H1 (cell line): ENCODE measurements at regions not wholly inside any gene's neighbourhood (a gene's known extent, or its start where the extent isn't known, plus 50 kb on each side); places are given as distances from the start of the nearest gene placed in this dataset.

Experiments used
- CTCF ChIA-PET: fragments of 300-600 bp; sonication (Branson Sonifier 250); formaldehyde crosslinking; loops from one replicate; lab custom pipeline; 2021; ENCODE audit not compliant: partially characterized antibody; lab: Charles Lee
- POLR2A ChIA-PET: fragments of 300-600 bp; sonication (Branson Sonifier 250); formaldehyde crosslinking; loops from one replicate; lab custom pipeline; 2021; ENCODE audit warnings: inconsistent platforms; ENCODE audit not compliant: partially characterized antibody; lab: Charles Lee
- DNase-seq, 2 experiments: peaks; one replicate each; pipeline versions ENCODE4 v3.0.0 to v3.0.0-alpha.2; 2010 to 2022; ENCODE audit warnings: low spot score in 2 of 2, low read depth in 1 of 2, mixed read lengths in 1 of 2
- FAIRE-seq: peaks from 2 replicates; lab custom pipeline; 2011; peaks lifted over from hg19 to GRCh38; lab: Jason Lieb, UNC
- H2AFZ ChIP-seq: 2 replicates; pipeline ENCODE4 v1.8.1; 2012; ENCODE audit warnings: low read length, inconsistent platforms
- H2AK5ac ChIP-seq: 2 replicates; pipeline ENCODE4 v1.6.1; 2013; ENCODE audit warnings: low read depth, low read length
- H2BK120ac ChIP-seq: replicated peaks from 2 replicates; pipeline ENCODE3; 2013; ENCODE audit warnings: low read depth, low read length, inconsistent platforms
- H2BK12ac ChIP-seq: 2 replicates; pipeline ENCODE4 v1.6.1; 2013; ENCODE audit warnings: low read depth, low read length
- H2BK15ac ChIP-seq: 2 replicates; pipeline ENCODE4 v1.6.1; 2013; ENCODE audit warnings: low read length
- H2BK20ac ChIP-seq: 2 replicates; pipeline ENCODE4 v1.6.1; 2013; ENCODE audit warnings: low read length
- H2BK5ac ChIP-seq: 2 replicates; pipeline ENCODE4 v1.6.1; 2013; ENCODE audit warnings: low read depth, low read length
- H3K14ac ChIP-seq: 2 replicates; pipeline ENCODE4 v1.6.1; 2013; ENCODE audit warnings: inconsistent platforms; ENCODE audit not compliant: insufficient read length
- H3K18ac ChIP-seq: 2 replicates; pipeline ENCODE4 v1.6.1; 2013; ENCODE audit warnings: low read length; ENCODE audit errors: extremely low read depth
- H3K23ac ChIP-seq: 2 replicates; pipeline ENCODE4 v1.6.1; 2013; ENCODE audit warnings: inconsistent platforms; ENCODE audit not compliant: insufficient read length
- H3K23me2 ChIP-seq: 2 replicates; pipeline ENCODE4 v1.6.1; 2013; ENCODE audit warnings: low read depth, low read length
- H3K27ac ChIP-seq: 2 replicates; pipeline ENCODE4 v1.6.1; 2011; ENCODE audit warnings: low read depth, low read length, inconsistent platforms
- H3K27me3 ChIP-seq, 4 experiments: replicated peaks in 1 of 4; 1 replicate in 1 of 4; 2 replicates in 3 of 4; pipeline versions ENCODE4 v1.6.1 to v1.8.1; 2011 to 2013; ENCODE audit warnings: low read length in 3 of 4, mild to moderate bottlenecking in 3 of 4, inconsistent platforms in 2 of 4, mixed read lengths in 2 of 4, moderate library complexity in 1 of 4; ENCODE audit not compliant: control insufficient read depth in 3 of 4, insufficient read depth in 3 of 4; ENCODE audit errors: extremely low read depth in 1 of 4
- H3K36me3 ChIP-seq, 4 experiments: 2 replicates each; pipeline versions ENCODE4 v1.6.1 to v1.8.1; 2011 to 2013; ENCODE audit warnings: mild to moderate bottlenecking in 4 of 4, low read length in 3 of 4, moderate library complexity in 2 of 4, control low read depth in 1 of 4, inconsistent platforms in 1 of 4; ENCODE audit not compliant: insufficient read depth in 4 of 4, control insufficient read depth in 2 of 4
- H3K4ac ChIP-seq: replicated peaks from 2 replicates; pipeline ENCODE3; 2013; ENCODE audit warnings: low read length, low read depth, mixed read lengths, inconsistent platforms; ENCODE audit not compliant: insufficient read length
- H3K4me1 ChIP-seq, 4 experiments: replicated peaks in 1 of 4; 1 replicate in 1 of 4; 2 replicates in 3 of 4; pipeline versions ENCODE4 v1.6.1 to v1.8.1; 2011 to 2013; ENCODE audit warnings: low read length in 3 of 4, inconsistent platforms in 2 of 4, mixed read lengths in 1 of 4; ENCODE audit not compliant: insufficient read depth in 4 of 4, control insufficient read depth in 3 of 4
- H3K4me2 ChIP-seq, 2 experiments: 2 replicates each; pipeline versions ENCODE4 v1.6.1 to v1.8.1; 2011 to 2013; ENCODE audit warnings: low read depth in 2 of 2, low read length in 2 of 2, control low read depth in 1 of 2, inconsistent platforms in 1 of 2, mild to moderate bottlenecking in 1 of 2; ENCODE audit not compliant: insufficient read depth in 1 of 2
- H3K4me3 ChIP-seq, 4 experiments: fragments of 200-600, 300-600 bp in 1 of 4; sonication (generic), shearing (Covaris generic), sonication (Bioruptor Twin) in 1 of 4; 2 replicates each; pipeline versions ENCODE4 v1.5.1 to v1.8.1; 2011 to 2016; ENCODE audit warnings: low read length in 4 of 4, low read depth in 3 of 4, control low read depth in 2 of 4, inconsistent platforms in 2 of 4, mild to moderate bottlenecking in 2 of 4, mixed read lengths in 1 of 4, moderate library complexity in 1 of 4; ENCODE audit not compliant: insufficient read depth in 2 of 4; ENCODE audit errors: extremely low read depth in 1 of 4
- H3K56ac ChIP-seq: replicated peaks from 2 replicates; pipeline ENCODE3; 2013; ENCODE audit warnings: low read depth, mild to moderate bottlenecking, mixed read lengths, low read length, inconsistent platforms; ENCODE audit not compliant: insufficient read length
- H3K79me1 ChIP-seq: 2 replicates; pipeline ENCODE4 v1.6.1; 2013; ENCODE audit warnings: low read depth, low read length, control low read depth
- H3K79me2 ChIP-seq, 2 experiments: 2 replicates each; pipeline versions ENCODE4 v1.6.1 to v1.8.1; 2012 to 2013; ENCODE audit warnings: low read length in 2 of 2, mild to moderate bottlenecking in 2 of 2, inconsistent platforms in 1 of 2; ENCODE audit not compliant: insufficient read depth in 2 of 2, control insufficient read depth in 1 of 2
- H3K9ac ChIP-seq, 4 experiments: replicated peaks in 1 of 4; 1 replicate in 1 of 4; 2 replicates in 3 of 4; pipeline versions ENCODE4 v1.6.1 to v1.8.1; 2011 to 2013; ENCODE audit warnings: low read depth in 3 of 4, low read length in 3 of 4, control low read depth in 2 of 4, mild to moderate bottlenecking in 2 of 4, moderate library complexity in 2 of 4, inconsistent platforms in 1 of 4; ENCODE audit errors: extremely low read depth in 1 of 4
- H3K9me3 ChIP-seq, 2 experiments: 2 replicates each; pipeline versions ENCODE4 v1.6.1 to v1.8.1; 2012 to 2013; ENCODE audit warnings: mild to moderate bottlenecking in 2 of 2, moderate library complexity in 2 of 2, control low read depth in 1 of 2, inconsistent platforms in 1 of 2, low read depth in 1 of 2, low read length in 1 of 2, mixed read lengths in 1 of 2; ENCODE audit not compliant: insufficient read depth in 2 of 2
- H4K20me1 ChIP-seq, 2 experiments: replicated peaks in 1 of 2; 2 replicates each; pipeline versions ENCODE3 to v1.8.1; 2011 to 2013; ENCODE audit warnings: inconsistent platforms in 2 of 2, low read length in 2 of 2, mild to moderate bottlenecking in 1 of 2; ENCODE audit not compliant: insufficient read depth in 2 of 2, control insufficient read depth in 1 of 2
- H4K5ac ChIP-seq: 2 replicates; pipeline ENCODE4 v1.6.1; 2013; ENCODE audit warnings: low read length, low read depth, mixed read lengths, inconsistent platforms; ENCODE audit not compliant: insufficient read length
- H4K8ac ChIP-seq: 2 replicates; pipeline ENCODE4 v1.8.0; 2013; ENCODE audit warnings: mild to moderate bottlenecking, moderate library complexity, low read length, inconsistent platforms; ENCODE audit not compliant: insufficient read depth; ENCODE audit errors: extremely low read depth
- H4K91ac ChIP-seq: replicated peaks from 2 replicates; pipeline ENCODE3; 2013; ENCODE audit warnings: low read length, mixed read lengths, inconsistent platforms; ENCODE audit not compliant: insufficient read length
- EGR1 ChIP-seq: IDR thresholded peaks from 2 replicates; pipeline ENCODE4 v1.6.1; 2011; ENCODE audit warnings: low read depth, low read length, borderline replicate concordance
- GABPA ChIP-seq: IDR thresholded peaks from 2 replicates; pipeline ENCODE4 v1.6.1; 2011; ENCODE audit warnings: mild to moderate bottlenecking, low read length, moderate library complexity, borderline replicate concordance; ENCODE audit not compliant: insufficient read depth
- SIRT6 ChIP-seq: IDR thresholded peaks from one replicate; pipeline ENCODE4 v1.7.1; 2012; ENCODE audit warnings: low read length, inconsistent platforms
- YY1 ChIP-seq: IDR thresholded peaks from 2 replicates; pipeline ENCODE4 v1.6.1; 2011; ENCODE audit warnings: low read depth, mild to moderate bottlenecking, low read length
- WGBS, 2 experiments: shearing (Covaris generic) in 1 of 2; methylation state at CpG; one replicate each; pipeline versions ENCODE4 v1.1.6 to v1.1.7; 2013 to 2015; ENCODE audit warnings: low lambda C conversion rate in 2 of 2, mixed read lengths in 2 of 2, inconsistent platforms in 1 of 2, low coverage in 1 of 2, missing lambda C conversion rate in 1 of 2; ENCODE audit not compliant: insufficient replicate concordance in 2 of 2, insufficient coverage in 1 of 2, insufficient read length in 1 of 2; ENCODE audit errors: extremely low coverage in 1 of 2, missing lambda C conversion rate in 1 of 2; 5-methylcytosine and 5-hydroxymethylcytosine counted together

DNA sequence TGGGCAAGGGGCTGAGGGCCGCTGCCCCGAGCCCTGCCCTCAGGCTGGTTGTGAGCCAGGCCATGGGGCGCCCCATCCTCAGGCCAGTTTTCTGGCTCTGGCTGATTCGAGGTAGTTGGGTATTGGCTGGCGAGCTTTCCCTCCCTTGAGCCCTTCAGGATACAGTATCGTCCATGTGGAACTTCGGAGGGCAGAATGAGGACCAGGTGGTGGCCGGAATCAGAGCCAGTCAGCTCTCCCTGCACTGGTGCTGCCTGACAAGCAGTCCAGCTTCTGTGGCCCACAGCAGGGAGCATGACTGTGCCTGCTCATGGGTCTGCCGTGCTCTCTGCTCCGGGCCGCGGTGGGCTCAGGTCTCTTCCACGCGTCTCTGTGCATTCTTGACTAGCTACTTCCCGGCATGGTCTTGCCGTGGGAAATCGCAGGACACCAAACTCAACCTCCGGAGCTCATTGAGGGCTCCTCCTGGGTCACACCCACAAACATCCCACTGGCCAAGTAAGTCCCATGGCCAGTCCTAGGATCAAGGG is 1289.3 kb downstream of the BRD1 start:
- H2BK20ac ChIP-seq, result no peak overlapping the region
- no peak overlapping the region for H2BK120ac ChIP-seq
- CTCF ChIA-PET, result interaction anchor here (0.8 to 0.9 kb wide), 2 partner anchors 10 to 45 kb away, joined by 3 read pairs; no protein-coding TSS in a partner anchor
- H3K18ac ChIP-seq, result no peak overlapping the region
- H3K14ac ChIP-seq, result no peak overlapping the region
- H2BK5ac ChIP-seq, result no peak overlapping the region
- H3K4me2 ChIP-seq, result no peak overlapping the region
- H3K23ac ChIP-seq, result no peak overlapping the region
- no peaks in the 10 kb centered on the region; a peak in 1 of 4 replicates for H3K79me2 ChIP-seq
- H3K4ac ChIP-seq, result no peak overlapping the region
- no peak overlapping the region for H3K27ac ChIP-seq
- FAIRE-seq (no peak), DNase-seq (no peak)
- H3K9ac ChIP-seq, result no peak overlapping the region
- H4K5ac ChIP-seq, result no peak overlapping the region
- no peak overlapping the region for H2AK5ac ChIP-seq
- H2BK12ac ChIP-seq, result no peak overlapping the region
- H3K79me1 ChIP-seq, result peaks cover 15% of the 10 kb centered on the region
- H4K20me1 ChIP-seq, result peaks cover 9 to 35% of the 10 kb centered on the region in 2 experiments
- peak overlapping the region; percentile 58 for H4K8ac ChIP-seq
- H2AFZ ChIP-seq, result no peak overlapping the region
- H3K9me3 ChIP-seq, result no peaks in the 10 kb centered on the region
- no peak overlapping the region for H3K56ac ChIP-seq
- H3K4me1 ChIP-seq, result no peaks in the 10 kb centered on the region
- POLR2A ChIA-PET, result interaction anchor here (1.0 kb wide), 1 partner anchor 19 kb away, joined by 3 read pairs; no protein-coding TSS in a partner anchor
- H3K36me3 ChIP-seq, result peaks cover 0 to 3% (median 0%) of the 10 kb centered on the region in 4 experiments; a peak in 1 of 8 replicates
- 92% methylated on average over 16 of the region's 18 CpGs; no CpG with 5 or more reads in 1 of the 2 experiments for WGBS, 2 experiments
- no peak overlapping the region for H3K4me3 ChIP-seq
- no peak overlapping the region for H4K91ac ChIP-seq
- H2BK15ac ChIP-seq, result no peak overlapping the region
- no peaks in the 10 kb centered on the region; a peak in 1 of 7 replicates for H3K27me3 ChIP-seq
- H3K23me2 ChIP-seq, result peaks cover 10% of the 10 kb centered on the region; the same call in 1 of the 2 replicates
- TF ChIP-seq YY1 (no peak), SIRT6 (no peak), GABPA (no peak), EGR1 (no peak)
